K562 (cell line): ENCODE measurements at regions not wholly inside any gene's neighbourhood (a gene's known extent, or its start where the extent isn't known, plus 50 kb on each side); places are given as distances from the start of the nearest gene placed in this dataset.

ENCODE experiments used
- ATAC-seq: fragments of 200-7000 bp; cut with Tn5 transposase; 3 replicates; pipeline ENCODE4 v1.9.1; 2020; ENCODE audit warnings: moderate library complexity
- BruUV-seq: library from RNA; stranded (reverse); fragments of 400-500 nt; replicated peaks from 2 replicates; lab custom pipeline; 2021; lab: Mats Ljungman, UMichigan
- CTCF ChIA-PET: fragments of 300-600 bp; formaldehyde crosslinking; extraction: SDS; loops from one replicate; lab custom pipeline; 2021; ENCODE audit warnings: low intra/inter-chr PET ratio; lab: Yijun Ruan, JAX
- POLR2A ChIA-PET: fragments of 300-600, 350-650 bp; sonication (Branson Sonifier 250); formaldehyde crosslinking; extraction: SDS; loops from one replicate; lab custom pipeline; 2021; ENCODE audit warnings: antibody characterized with exemption, inconsistent platforms; lab: Yijun Ruan, JAX
- DNase-seq, 4 experiments: peaks; one replicate each; pipeline versions ENCODE4 v3.0.0 to v3.0.0-alpha.2; 2011 to 2018; ENCODE audit warnings: low spot score in 3 of 4, mixed read lengths in 3 of 4; ENCODE audit errors: extremely low read depth in 1 of 4
- FAIRE-seq: peaks from 2 replicates; lab custom pipeline; 2011; peaks lifted over from hg19 to GRCh38; lab: Jason Lieb, UNC
- H2AFZ ChIP-seq: 2 replicates; pipeline ENCODE4 v1.6.0; 2011; ENCODE audit warnings: low read depth, low read length, control low read depth, inconsistent platforms
- H3K27ac ChIP-seq: fragments of 200-600 bp; 3 replicates; pipeline ENCODE4 v1.8.0; 2011; ENCODE audit warnings: low read depth, mild to moderate bottlenecking, control low read depth, inconsistent platforms, low read length, moderate library complexity, mixed read lengths; ENCODE audit errors: extremely low read depth
- H3K27me3 ChIP-seq, 2 experiments: fragments of 300-600 bp in 1 of 2; 2 replicates in 1 of 2; 3 replicates in 1 of 2; pipeline versions ENCODE4 v1.6.0 to v1.8.0; 2011; ENCODE audit warnings: inconsistent platforms in 2 of 2, low read length in 2 of 2, mild to moderate bottlenecking in 1 of 2, mixed read lengths in 1 of 2, moderate library complexity in 1 of 2; ENCODE audit not compliant: control insufficient read depth in 2 of 2, insufficient read depth in 2 of 2
- H3K36me3 ChIP-seq: fragments of 300-600 bp; 3 replicates; pipeline ENCODE4 v1.8.0; 2011; ENCODE audit warnings: mild to moderate bottlenecking, low read length, inconsistent platforms; ENCODE audit not compliant: control insufficient read depth, insufficient read depth
- H3K4me1 ChIP-seq, 2 experiments: fragments of 200-600 bp in 1 of 2; replicated peaks in 1 of 2; 2 replicates in 1 of 2; 3 replicates in 1 of 2; pipeline versions ENCODE4 v1.5.1 to v1.8.0; 2011; ENCODE audit warnings: inconsistent platforms in 2 of 2, low read length in 2 of 2, mild to moderate bottlenecking in 1 of 2, mixed read lengths in 1 of 2, moderate library complexity in 1 of 2; ENCODE audit not compliant: control insufficient read depth in 2 of 2, insufficient read depth in 2 of 2
- H3K4me2 ChIP-seq: 2 replicates; pipeline ENCODE4 v1.6.1; 2011; ENCODE audit warnings: low read length, control low read depth, inconsistent platforms, mixed read lengths; ENCODE audit not compliant: insufficient read depth
- H3K4me3 ChIP-seq: fragments of 200-600 bp; sonication (generic), shearing (Covaris generic); 2 replicates; pipeline ENCODE4 v1.5.1; 2016; ENCODE audit warnings: control low read depth, inconsistent platforms
- H3K79me2 ChIP-seq: fragments of 200-600 bp; 3 replicates; pipeline ENCODE4 v1.8.0; 2011; ENCODE audit warnings: low read length, inconsistent platforms; ENCODE audit not compliant: control insufficient read depth, insufficient read depth
- H3K9ac ChIP-seq, 2 experiments: 2 replicates each; pipeline versions ENCODE4 v1.6.0 to v1.6.1; 2011; ENCODE audit warnings: low read depth in 2 of 2, low read length in 2 of 2, control low read depth in 1 of 2, inconsistent platforms in 1 of 2, mild to moderate bottlenecking in 1 of 2, mixed read lengths in 1 of 2; ENCODE audit not compliant: insufficient read depth in 1 of 2
- H3K9me1 ChIP-seq: one replicate; pipeline ENCODE4 v1.6.0; 2011; ENCODE audit warnings: inconsistent platforms, mild to moderate bottlenecking, low read length, moderate library complexity; ENCODE audit not compliant: control insufficient read depth, insufficient read depth
- H3K9me3 ChIP-seq: replicated peaks from 2 replicates; pipeline ENCODE4 v1.5.1; 2011; ENCODE audit warnings: low read depth, low read length, inconsistent platforms; ENCODE audit not compliant: control insufficient read depth, insufficient read depth
- H4K20me1 ChIP-seq: replicated peaks from 2 replicates; pipeline ENCODE4 v1.6.1; 2011; ENCODE audit warnings: low read length, inconsistent platforms, mixed read lengths; ENCODE audit not compliant: control insufficient read depth, insufficient read depth
- DEAF1 ChIP-seq: fragments of 450-650 bp; formaldehyde crosslinking; IDR thresholded peaks from 2 replicates; pipeline ENCODE4 v1.4.0; 2020; ENCODE audit warnings: mild to moderate bottlenecking, moderate library complexity
- HINFP ChIP-seq: fragments of 450-650 bp; conservative IDR thresholded peaks from 2 replicates; pipeline ENCODE4 v1.6.1; 2016; ENCODE audit warnings: missing genetic modification characterization, low read depth, mild to moderate bottlenecking, control low read depth, missing compliant biosample characterization
- IRF2 ChIP-seq: sonication (generic); formaldehyde crosslinking; IDR thresholded peaks from 2 replicates; pipeline ENCODE4 v1.8.1; 2022; ENCODE audit warnings: mild to moderate bottlenecking, missing genetic modification reagents
- POLR2AphosphoS2 ChIP-seq: IDR thresholded peaks from 2 replicates; pipeline ENCODE4 v1.6.1; 2012; ENCODE audit warnings: low read length, improper control_type of control experiment
- SRSF3 ChIP-seq: fragments of 200-400 bp; formaldehyde crosslinking; IDR thresholded peaks from 2 replicates; pipeline ENCODE4 v1.6.1; 2016; ENCODE audit warnings: mild to moderate bottlenecking, low read length, moderate library complexity; ENCODE audit not compliant: insufficient read depth
- ZNF224 ChIP-seq: sonication (generic); formaldehyde crosslinking; IDR thresholded peaks from 2 replicates; pipeline ENCODE4 v1.8.0; 2022; ENCODE audit warnings: mild to moderate bottlenecking, missing genetic modification reagents
- ZNF311 ChIP-seq: fragments of 250-450 bp; sonication (Bioruptor Pico); IDR thresholded peaks from 2 replicates; pipeline ENCODE4 v1.4.0; 2020; ENCODE audit warnings: mild to moderate bottlenecking, moderate library complexity
- ZNF77 ChIP-seq: fragments of 250-450 bp; sonication (Bioruptor Pico); IDR thresholded peaks from 2 replicates; pipeline ENCODE4 v1.5.0; 2020
- WGBS: fragments of 100-300 bp; shearing (Covaris generic); methylation state at CpG from one replicate; pipeline ENCODE4 v1.1.6; 2016; ENCODE audit warnings: low coverage, mixed read lengths; ENCODE audit not compliant: insufficient coverage; ENCODE audit errors: missing lambda C conversion rate; 5-methylcytosine and 5-hydroxymethylcytosine counted together
- in situ Hi-C: fragments of 300-500 bp; cut with MboI; formaldehyde crosslinking; loops from 4 replicates; pipeline ENCODE4 v1.15.0; 2018; ENCODE audit warnings: inconsistent platforms, mixed read lengths
- intact Hi-C: fragments of 100-400 bp; cut with micrococcal nuclease; formaldehyde crosslinking; loops from 2 replicates; pipeline ENCODE4 v1.14.2; 2022

GRCh38 chr1:187771396-187771795 is 942.6 kb downstream of the PLA2G4A start (continued):
- TF ChIP-seq ZNF224 (CRISPR knock-in tag) (no peak), DEAF1 (CRISPR knock-in tag) (no peak)

DNA sequence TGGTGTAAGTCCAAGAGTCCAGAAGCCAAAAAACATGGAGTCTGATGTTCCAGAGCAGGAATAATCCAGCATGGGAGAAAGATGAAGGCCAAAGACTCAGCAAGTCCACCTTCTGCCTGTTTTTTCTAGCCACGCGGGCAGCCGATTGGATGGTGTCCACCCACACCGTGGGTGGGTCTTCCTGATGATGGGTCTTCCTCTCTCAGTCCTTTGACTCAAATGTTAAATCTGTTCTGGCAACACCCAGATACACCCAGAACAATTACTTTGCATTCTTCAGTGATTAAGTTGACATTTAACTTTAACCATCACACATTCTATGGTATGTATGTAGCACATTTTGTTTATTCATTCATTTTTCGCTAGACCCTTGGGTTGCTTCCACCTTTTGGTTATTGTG is 944.4 kb downstream of the PLA2G4A start:
- no peak for ATAC-seq
- H4K20me1 ChIP-seq = no peaks in the 10 kb centered on the region
- ChIA-PET POLR2A (no interaction called here), CTCF (no interaction called here)
- intact Hi-C loops = no loop called here
- H3K27ac ChIP-seq = no peak overlapping the region
- no peaks in the 10 kb centered on the region for H3K9me3 ChIP-seq
- no TSS peak for BruUV-seq
- H3K36me3 ChIP-seq = no peaks in the 10 kb centered on the region
- no peaks in the 10 kb centered on the region for H3K27me3 ChIP-seq
- no peaks in the 10 kb centered on the region for H3K4me1 ChIP-seq
- no peak overlapping the region for H3K4me2 ChIP-seq
- WGBS = 0% methylated on average over 5 of the region's 5 CpGs
- in situ Hi-C loops = no loop called here
- no peak overlapping the region for H2AFZ ChIP-seq
- TF ChIP-seq SRSF3 (no peak), IRF2 (no peak), ZNF77 (no peak), ZNF311 (no peak), POLR2AphosphoS2 (no peak), HINFP (tag) (no peak)
- no peaks in the 10 kb centered on the region for H3K79me2 ChIP-seq
- no peak overlapping the region for H3K4me3 ChIP-seq
- DNase-seq = no peak
- no peak overlapping the region for H3K9ac ChIP-seq
- no peaks in the 10 kb centered on the region for H3K9me1 ChIP-seq
- no peak for FAIRE-seq
